HCT116 (cell line): ENCODE measurements at regions not wholly inside any gene's neighbourhood (a gene's known extent, or its start where the extent isn't known, plus 50 kb on each side); places are given as distances from the start of the nearest gene placed in this dataset.

Source experiments
- CTCF ChIP-seq, 3 experiments: fragments of 200-600 bp in 1 of 3; sonication (generic) in 1 of 3; IDR thresholded peaks in 2 of 3; conservative IDR thresholded peaks in 1 of 3; 2 replicates each; pipeline ENCODE4 v1.5.1; 2012 to 2017; ENCODE audit warnings: low read depth in 2 of 3, low read length in 2 of 3, antibody characterized with exemption in 1 of 3, borderline replicate concordance in 1 of 3, control low read depth in 1 of 3, mild to moderate bottlenecking in 1 of 3, mixed read lengths in 1 of 3, mixed run types in 1 of 3, moderate library complexity in 1 of 3; ENCODE audit not compliant: insufficient read depth in 1 of 3
- ELF1 ChIP-seq: IDR thresholded peaks from 2 replicates; pipeline ENCODE4 v1.6.1; 2012; ENCODE audit warnings: low read depth, borderline replicate concordance
- EZH2 ChIP-seq: fragments of 200-600 bp; sonication (generic); IDR thresholded peaks from 2 replicates; pipeline ENCODE4 v1.6.1; 2017; ENCODE audit warnings: antibody characterized with exemption, mixed run types
- EZH2phosphoT487 ChIP-seq: fragments of 200-600 bp; IDR thresholded peaks from 2 replicates; pipeline ENCODE4 v1.6.1; 2018; ENCODE audit warnings: antibody characterized with exemption, borderline replicate concordance
- POLR2A ChIP-seq: IDR thresholded peaks from 2 replicates; pipeline ENCODE4 v1.7.0; 2011; ENCODE audit warnings: borderline replicate concordance; ENCODE audit not compliant: insufficient read depth, insufficient read length; ENCODE audit errors: extremely low read depth
- SIN3A ChIP-seq: IDR thresholded peaks from 2 replicates; pipeline ENCODE4 v1.6.1; 2012; ENCODE audit warnings: low read depth
- ZNF274 ChIP-seq: fragments of 200-500 bp; sonication (Bioruptor generic); IDR thresholded peaks from 2 replicates; pipeline ENCODE4 v1.6.1; 2014; ENCODE audit warnings: mild to moderate bottlenecking, low read depth, low read length, inconsistent platforms
- TF ChIP-seq, protein P1 (sequence below): IDR thresholded peaks from 2 replicates; pipeline ENCODE4 v1.6.1; 2012

GRCh38 chr5:165996201-165996875 is 2295.1 kb upstream of the WWC1 start:
- TF ChIP-seq CTCF (IDR thresholded peaks at IDR 0.05 in 2 of 3, conservative IDR thresholded peaks at IDR 0.05 in 1 of 3; ENCODE audit: borderline replicate concordance in 1 of 3, insufficient read depth in 1 of 3, low read depth in 2 of 3, low read length in 2 of 3) = no peak
- no peak for TF ChIP-seq SIN3A
- no peak for TF ChIP-seq POLR2A
- no peak for TF ChIP-seq ZNF274
- no peak for TF ChIP-seq ELF1
- TF ChIP-seq EZH2phosphoT487 = no peak
- no peak for TF ChIP-seq EZH2
- TF ChIP-seq, protein P1, sequence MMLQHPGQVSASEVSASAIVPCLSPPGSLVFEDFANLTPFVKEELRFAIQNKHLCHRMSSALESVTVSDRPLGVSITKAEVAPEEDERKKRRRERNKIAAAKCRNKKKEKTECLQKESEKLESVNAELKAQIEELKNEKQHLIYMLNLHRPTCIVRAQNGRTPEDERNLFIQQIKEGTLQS = no peak
